Ishikawa (cell line): ENCODE measurements at regions not wholly inside any gene's neighbourhood (a gene's known extent, or its start where the extent isn't known, plus 50 kb on each side); places are given as distances from the start of the nearest gene placed in this dataset.

ENCODE experiments used
- CEBPB ChIP-seq: IDR thresholded peaks from 2 replicates; pipeline ENCODE4 v1.6.1; 2012
- CREB1 ChIP-seq: IDR thresholded peaks from 2 replicates; pipeline ENCODE4 v1.6.1; 2012; ENCODE audit warnings: low read depth
- EGR1 ChIP-seq: IDR thresholded peaks from 2 replicates; pipeline ENCODE4 v1.6.1; 2012
- EP300 ChIP-seq: IDR thresholded peaks from 2 replicates; pipeline ENCODE4 v1.6.1; 2012; ENCODE audit warnings: borderline replicate concordance
- FOXM1 ChIP-seq: IDR thresholded peaks from 2 replicates; pipeline ENCODE4 v1.6.1; 2012; ENCODE audit warnings: low read depth, borderline replicate concordance
- MAX ChIP-seq: IDR thresholded peaks from 2 replicates; pipeline ENCODE4 v1.6.1; 2012
- NFIC ChIP-seq: IDR thresholded peaks from 2 replicates; pipeline ENCODE4 v1.6.1; 2012
- RAD21 ChIP-seq: IDR thresholded peaks from 2 replicates; pipeline ENCODE4 v1.6.1; 2012; ENCODE audit warnings: low read depth
- REST ChIP-seq: IDR thresholded peaks from 2 replicates; pipeline ENCODE4 v1.6.1; 2012; ENCODE audit warnings: low read depth, mild to moderate bottlenecking
- TAF1 ChIP-seq: IDR thresholded peaks from 2 replicates; pipeline ENCODE4 v1.6.1; 2012; ENCODE audit warnings: low read depth, mild to moderate bottlenecking
- TCF12 ChIP-seq: IDR thresholded peaks from 2 replicates; pipeline ENCODE4 v1.6.1; 2012; ENCODE audit warnings: low read depth
- TEAD4 ChIP-seq: IDR thresholded peaks from 2 replicates; pipeline ENCODE4 v1.6.1; 2012
- USF1 ChIP-seq: IDR thresholded peaks from 2 replicates; pipeline ENCODE4 v1.6.1; 2012
- YY1 ChIP-seq: IDR thresholded peaks from 2 replicates; pipeline ENCODE4 v1.6.1; 2012; ENCODE audit warnings: low read depth
- ZBTB7A ChIP-seq: IDR thresholded peaks from 2 replicates; pipeline ENCODE4 v1.6.1; 2012; ENCODE audit warnings: low read depth

- no peak for TF ChIP-seq REST
- no peak for TF ChIP-seq TAF1
- TF ChIP-seq TEAD4, result no peak
Observed at GRCh38 chr6:23704479-23705052, 421.4 kb upstream of the NRSN1 start.

GRCh38 chr6:23705697-23706096 lies 420.3 kb upstream of the NRSN1 start:
- TF ChIP-seq RAD21 (no peak), TEAD4 (no peak), FOXM1 (no peak), MAX (no peak), REST (no peak), CREB1 (no peak), CEBPB (no peak), EP300 (no peak), TCF12 (no peak), YY1 (no peak), NFIC (no peak), ZBTB7A (no peak), TAF1 (no peak)

- TF ChIP-seq YY1 (no peak), EP300 (no peak), TEAD4 (no peak), MAX (no peak), USF1 (no peak)
Observed at GRCh38 chr6:23712756-23713155, 413.3 kb upstream of the NRSN1 start.

GRCh38 chr6:23713211-23713610 lies 412.8 kb upstream of the NRSN1 start:
- TF ChIP-seq TCF12 (no peak), CREB1 (no peak), ZBTB7A (no peak), YY1 (no peak), EGR1 (no peak)

- no peak for TF ChIP-seq EGR1
- no peak for TF ChIP-seq TAF1
- TF ChIP-seq NFIC, result no peak
- no peak for TF ChIP-seq EP300
- TF ChIP-seq TEAD4, result no peak
- no peak for TF ChIP-seq ZBTB7A
- no peak for TF ChIP-seq MAX
- TF ChIP-seq REST, result no peak
- no peak for TF ChIP-seq RAD21
Observed at GRCh38 chr6:23728707-23729106, 397.3 kb upstream of the NRSN1 start.
